PC-3 (cell line): ENCODE measurements at regions not wholly inside any gene's neighbourhood (a gene's known extent, or its start where the extent isn't known, plus 50 kb on each side); places are given as distances from the start of the nearest gene placed in this dataset.

Source experiments
- EZH2 ChIP-seq: fragments of 300-600 bp; sonication (generic); IDR thresholded peaks from one replicate; pipeline ENCODE4 v1.6.1; 2017; ENCODE audit warnings: antibody characterized with exemption, mild to moderate bottlenecking, low read length; ENCODE audit not compliant: unreplicated experiment
- EZH2phosphoT487 ChIP-seq: fragments of 300-600 bp; sonication (generic); IDR thresholded peaks from 2 replicates; pipeline ENCODE4 v1.6.1; 2018; ENCODE audit warnings: mild to moderate bottlenecking, antibody characterized with exemption, low read length, borderline replicate concordance
- TF ChIP-seq, protein P1 (sequence below): fragments of 300-600 bp; sonication (generic); conservative IDR thresholded peaks from 2 replicates; pipeline ENCODE4 v1.5.1; 2017; ENCODE audit warnings: antibody characterized with exemption, low read depth, mild to moderate bottlenecking, low read length

GRCh38 chr6:169086020-169086419 is 167.6 kb downstream of the THBS2 start:
- TF ChIP-seq, protein P1, sequence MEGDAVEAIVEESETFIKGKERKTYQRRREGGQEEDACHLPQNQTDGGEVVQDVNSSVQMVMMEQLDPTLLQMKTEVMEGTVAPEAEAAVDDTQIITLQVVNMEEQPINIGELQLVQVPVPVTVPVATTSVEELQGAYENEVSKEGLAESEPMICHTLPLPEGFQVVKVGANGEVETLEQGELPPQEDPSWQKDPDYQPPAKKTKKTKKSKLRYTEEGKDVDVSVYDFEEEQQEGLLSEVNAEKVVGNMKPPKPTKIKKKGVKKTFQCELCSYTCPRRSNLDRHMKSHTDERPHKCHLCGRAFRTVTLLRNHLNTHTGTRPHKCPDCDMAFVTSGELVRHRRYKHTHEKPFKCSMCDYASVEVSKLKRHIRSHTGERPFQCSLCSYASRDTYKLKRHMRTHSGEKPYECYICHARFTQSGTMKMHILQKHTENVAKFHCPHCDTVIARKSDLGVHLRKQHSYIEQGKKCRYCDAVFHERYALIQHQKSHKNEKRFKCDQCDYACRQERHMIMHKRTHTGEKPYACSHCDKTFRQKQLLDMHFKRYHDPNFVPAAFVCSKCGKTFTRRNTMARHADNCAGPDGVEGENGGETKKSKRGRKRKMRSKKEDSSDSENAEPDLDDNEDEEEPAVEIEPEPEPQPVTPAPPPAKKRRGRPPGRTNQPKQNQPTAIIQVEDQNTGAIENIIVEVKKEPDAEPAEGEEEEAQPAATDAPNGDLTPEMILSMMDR, result no peak
- TF ChIP-seq EZH2 (no peak), EZH2phosphoT487 (no peak)
